H1 (cell line): ENCODE measurements at regions not wholly inside any gene's neighbourhood (a gene's known extent, or its start where the extent isn't known, plus 50 kb on each side); places are given as distances from the start of the nearest gene placed in this dataset.

Experiments
- CTCF ChIA-PET: fragments of 300-600 bp; sonication (Branson Sonifier 250); formaldehyde crosslinking; loops from one replicate; lab custom pipeline; 2021; ENCODE audit not compliant: partially characterized antibody; lab: Charles Lee
- POLR2A ChIA-PET: fragments of 300-600 bp; sonication (Branson Sonifier 250); formaldehyde crosslinking; loops from one replicate; lab custom pipeline; 2021; ENCODE audit warnings: inconsistent platforms; ENCODE audit not compliant: partially characterized antibody; lab: Charles Lee
- DNase-seq, 2 experiments: peaks; one replicate each; pipeline versions ENCODE4 v3.0.0 to v3.0.0-alpha.2; 2010 to 2022; ENCODE audit warnings: low spot score in 2 of 2, low read depth in 1 of 2, mixed read lengths in 1 of 2
- FAIRE-seq: peaks from 2 replicates; lab custom pipeline; 2011; peaks lifted over from hg19 to GRCh38; lab: Jason Lieb, UNC
- H2AFZ ChIP-seq: 2 replicates; pipeline ENCODE4 v1.8.1; 2012; ENCODE audit warnings: low read length, inconsistent platforms
- H2AK5ac ChIP-seq: 2 replicates; pipeline ENCODE4 v1.6.1; 2013; ENCODE audit warnings: low read depth, low read length
- H2BK120ac ChIP-seq: replicated peaks from 2 replicates; pipeline ENCODE3; 2013; ENCODE audit warnings: low read depth, low read length, inconsistent platforms
- H2BK12ac ChIP-seq: 2 replicates; pipeline ENCODE4 v1.6.1; 2013; ENCODE audit warnings: low read depth, low read length
- H2BK15ac ChIP-seq: 2 replicates; pipeline ENCODE4 v1.6.1; 2013; ENCODE audit warnings: low read length
- H2BK20ac ChIP-seq: 2 replicates; pipeline ENCODE4 v1.6.1; 2013; ENCODE audit warnings: low read length
- H2BK5ac ChIP-seq: 2 replicates; pipeline ENCODE4 v1.6.1; 2013; ENCODE audit warnings: low read depth, low read length
- H3K14ac ChIP-seq: 2 replicates; pipeline ENCODE4 v1.6.1; 2013; ENCODE audit warnings: inconsistent platforms; ENCODE audit not compliant: insufficient read length
- H3K18ac ChIP-seq: 2 replicates; pipeline ENCODE4 v1.6.1; 2013; ENCODE audit warnings: low read length; ENCODE audit errors: extremely low read depth
- H3K23ac ChIP-seq: 2 replicates; pipeline ENCODE4 v1.6.1; 2013; ENCODE audit warnings: inconsistent platforms; ENCODE audit not compliant: insufficient read length
- H3K23me2 ChIP-seq: 2 replicates; pipeline ENCODE4 v1.6.1; 2013; ENCODE audit warnings: low read depth, low read length
- H3K27ac ChIP-seq: 2 replicates; pipeline ENCODE4 v1.6.1; 2011; ENCODE audit warnings: low read depth, low read length, inconsistent platforms
- H3K27me3 ChIP-seq, 4 experiments: replicated peaks in 1 of 4; 1 replicate in 1 of 4; 2 replicates in 3 of 4; pipeline versions ENCODE4 v1.6.1 to v1.8.1; 2011 to 2013; ENCODE audit warnings: low read length in 3 of 4, mild to moderate bottlenecking in 3 of 4, inconsistent platforms in 2 of 4, mixed read lengths in 2 of 4, moderate library complexity in 1 of 4; ENCODE audit not compliant: control insufficient read depth in 3 of 4, insufficient read depth in 3 of 4; ENCODE audit errors: extremely low read depth in 1 of 4
- H3K36me3 ChIP-seq, 4 experiments: 2 replicates each; pipeline versions ENCODE4 v1.6.1 to v1.8.1; 2011 to 2013; ENCODE audit warnings: mild to moderate bottlenecking in 4 of 4, low read length in 3 of 4, moderate library complexity in 2 of 4, control low read depth in 1 of 4, inconsistent platforms in 1 of 4; ENCODE audit not compliant: insufficient read depth in 4 of 4, control insufficient read depth in 2 of 4
- H3K4ac ChIP-seq: replicated peaks from 2 replicates; pipeline ENCODE3; 2013; ENCODE audit warnings: low read length, low read depth, mixed read lengths, inconsistent platforms; ENCODE audit not compliant: insufficient read length
- H3K4me1 ChIP-seq, 4 experiments: replicated peaks in 1 of 4; 1 replicate in 1 of 4; 2 replicates in 3 of 4; pipeline versions ENCODE4 v1.6.1 to v1.8.1; 2011 to 2013; ENCODE audit warnings: low read length in 3 of 4, inconsistent platforms in 2 of 4, mixed read lengths in 1 of 4; ENCODE audit not compliant: insufficient read depth in 4 of 4, control insufficient read depth in 3 of 4
- H3K4me2 ChIP-seq, 2 experiments: 2 replicates each; pipeline versions ENCODE4 v1.6.1 to v1.8.1; 2011 to 2013; ENCODE audit warnings: low read depth in 2 of 2, low read length in 2 of 2, control low read depth in 1 of 2, inconsistent platforms in 1 of 2, mild to moderate bottlenecking in 1 of 2; ENCODE audit not compliant: insufficient read depth in 1 of 2
- H3K4me3 ChIP-seq, 4 experiments: fragments of 200-600, 300-600 bp in 1 of 4; sonication (generic), shearing (Covaris generic), sonication (Bioruptor Twin) in 1 of 4; 2 replicates each; pipeline versions ENCODE4 v1.5.1 to v1.8.1; 2011 to 2016; ENCODE audit warnings: low read length in 4 of 4, low read depth in 3 of 4, control low read depth in 2 of 4, inconsistent platforms in 2 of 4, mild to moderate bottlenecking in 2 of 4, mixed read lengths in 1 of 4, moderate library complexity in 1 of 4; ENCODE audit not compliant: insufficient read depth in 2 of 4; ENCODE audit errors: extremely low read depth in 1 of 4
- H3K56ac ChIP-seq: replicated peaks from 2 replicates; pipeline ENCODE3; 2013; ENCODE audit warnings: low read depth, mild to moderate bottlenecking, mixed read lengths, low read length, inconsistent platforms; ENCODE audit not compliant: insufficient read length
- H3K79me1 ChIP-seq: 2 replicates; pipeline ENCODE4 v1.6.1; 2013; ENCODE audit warnings: low read depth, low read length, control low read depth
- H3K79me2 ChIP-seq, 2 experiments: 2 replicates each; pipeline versions ENCODE4 v1.6.1 to v1.8.1; 2012 to 2013; ENCODE audit warnings: low read length in 2 of 2, mild to moderate bottlenecking in 2 of 2, inconsistent platforms in 1 of 2; ENCODE audit not compliant: insufficient read depth in 2 of 2, control insufficient read depth in 1 of 2
- H3K9ac ChIP-seq, 4 experiments: replicated peaks in 1 of 4; 1 replicate in 1 of 4; 2 replicates in 3 of 4; pipeline versions ENCODE4 v1.6.1 to v1.8.1; 2011 to 2013; ENCODE audit warnings: low read depth in 3 of 4, low read length in 3 of 4, control low read depth in 2 of 4, mild to moderate bottlenecking in 2 of 4, moderate library complexity in 2 of 4, inconsistent platforms in 1 of 4; ENCODE audit errors: extremely low read depth in 1 of 4
- H3K9me3 ChIP-seq, 2 experiments: 2 replicates each; pipeline versions ENCODE4 v1.6.1 to v1.8.1; 2012 to 2013; ENCODE audit warnings: mild to moderate bottlenecking in 2 of 2, moderate library complexity in 2 of 2, control low read depth in 1 of 2, inconsistent platforms in 1 of 2, low read depth in 1 of 2, low read length in 1 of 2, mixed read lengths in 1 of 2; ENCODE audit not compliant: insufficient read depth in 2 of 2
- H4K20me1 ChIP-seq, 2 experiments: replicated peaks in 1 of 2; 2 replicates each; pipeline versions ENCODE3 to v1.8.1; 2011 to 2013; ENCODE audit warnings: inconsistent platforms in 2 of 2, low read length in 2 of 2, mild to moderate bottlenecking in 1 of 2; ENCODE audit not compliant: insufficient read depth in 2 of 2, control insufficient read depth in 1 of 2
- H4K5ac ChIP-seq: 2 replicates; pipeline ENCODE4 v1.6.1; 2013; ENCODE audit warnings: low read length, low read depth, mixed read lengths, inconsistent platforms; ENCODE audit not compliant: insufficient read length
- H4K8ac ChIP-seq: 2 replicates; pipeline ENCODE4 v1.8.0; 2013; ENCODE audit warnings: mild to moderate bottlenecking, moderate library complexity, low read length, inconsistent platforms; ENCODE audit not compliant: insufficient read depth; ENCODE audit errors: extremely low read depth
- H4K91ac ChIP-seq: replicated peaks from 2 replicates; pipeline ENCODE3; 2013; ENCODE audit warnings: low read length, mixed read lengths, inconsistent platforms; ENCODE audit not compliant: insufficient read length
- CBX8 ChIP-seq: fragments of 300-800, 300-1000 bp; sonication (generic); IDR thresholded peaks from 2 replicates; pipeline ENCODE4 v1.7.1; 2016; ENCODE audit warnings: low read depth, low read length, borderline replicate concordance
- CHD1 ChIP-seq: IDR thresholded peaks from 2 replicates; pipeline ENCODE4 v1.6.1; 2012; ENCODE audit warnings: low read depth, low read length, improper control_type of control experiment
- CHD2 ChIP-seq: IDR thresholded peaks from 2 replicates; pipeline ENCODE4 v1.6.1; 2012; ENCODE audit warnings: low read length, improper control_type of control experiment
- CTBP2 ChIP-seq: IDR thresholded peaks from 2 replicates; pipeline ENCODE4 v1.7.0; 2011; ENCODE audit warnings: borderline replicate concordance, mild to moderate bottlenecking, moderate library complexity, mixed read lengths, low read length; ENCODE audit not compliant: insufficient read depth, insufficient read length
- GABPA ChIP-seq: IDR thresholded peaks from 2 replicates; pipeline ENCODE4 v1.6.1; 2011; ENCODE audit warnings: mild to moderate bottlenecking, low read length, moderate library complexity, borderline replicate concordance; ENCODE audit not compliant: insufficient read depth
- HDAC2 ChIP-seq, 2 experiments: fragments of 300-600 bp in 1 of 2; sonication (generic) in 1 of 2; IDR thresholded peaks; 2 replicates each; pipeline ENCODE4 v1.6.1; 2011 to 2012; ENCODE audit warnings: low read depth in 2 of 2, low read length in 2 of 2, mild to moderate bottlenecking in 2 of 2, moderate library complexity in 2 of 2, borderline replicate concordance in 1 of 2, inconsistent platforms in 1 of 2
- JUND ChIP-seq: IDR thresholded peaks from 2 replicates; pipeline ENCODE4 v1.6.1; 2011; ENCODE audit warnings: mild to moderate bottlenecking, improper control_type of control experiment, low read length
- RAD21 ChIP-seq, 2 experiments: IDR thresholded peaks in 1 of 2; conservative IDR thresholded peaks in 1 of 2; 2 replicates each; pipeline ENCODE4 v1.6.1; 2011; ENCODE audit warnings: low read depth in 2 of 2, low read length in 2 of 2, improper control_type of control experiment in 1 of 2, inconsistent platforms in 1 of 2, mild to moderate bottlenecking in 1 of 2, moderate library complexity in 1 of 2
- SP4 ChIP-seq: IDR thresholded peaks from 2 replicates; pipeline ENCODE4 v1.6.1; 2012; ENCODE audit warnings: low read length, inconsistent platforms
- WGBS, 2 experiments: shearing (Covaris generic) in 1 of 2; methylation state at CpG; one replicate each; pipeline versions ENCODE4 v1.1.6 to v1.1.7; 2013 to 2015; ENCODE audit warnings: low lambda C conversion rate in 2 of 2, mixed read lengths in 2 of 2, inconsistent platforms in 1 of 2, low coverage in 1 of 2, missing lambda C conversion rate in 1 of 2; ENCODE audit not compliant: insufficient replicate concordance in 2 of 2, insufficient coverage in 1 of 2, insufficient read length in 1 of 2; ENCODE audit errors: extremely low coverage in 1 of 2, missing lambda C conversion rate in 1 of 2; 5-methylcytosine and 5-hydroxymethylcytosine counted together
- TF ChIP-seq, protein P1 (sequence below): IDR thresholded peaks from 2 replicates; pipeline ENCODE4 v1.6.1; 2011; ENCODE audit warnings: low read depth, mild to moderate bottlenecking, low read length; ENCODE audit not compliant: insufficient read depth

DNA sequence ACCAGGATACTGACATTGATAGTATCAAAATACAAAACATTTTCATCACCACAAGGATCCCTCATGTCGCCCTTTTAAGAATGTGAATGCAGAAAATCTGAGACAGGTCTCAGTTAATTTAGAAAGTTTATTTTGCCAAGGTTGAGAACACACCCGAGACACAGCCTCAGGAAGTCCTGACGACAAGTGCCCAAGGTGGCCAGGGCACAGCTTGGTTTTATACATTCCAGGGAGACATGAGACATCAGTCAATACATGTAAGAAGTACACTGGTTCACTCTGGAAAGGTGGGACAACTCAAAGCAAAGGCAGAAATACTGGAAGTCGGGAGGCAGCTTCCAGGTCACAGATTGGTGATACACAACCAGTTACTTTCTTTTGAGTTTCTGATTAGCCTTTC is 235.2 kb upstream of the KRR1 start:
- CTCF ChIA-PET = no interaction called here
- Histone ChIP-seq H4K8ac (no peak overlapping the region), H3K18ac (no peak overlapping the region), H3K9me3 (no peaks in the 10 kb centered on the region), H3K27ac (no peak overlapping the region), H3K4ac (no peak overlapping the region), H3K23ac (no peak overlapping the region), H4K5ac (no peak overlapping the region), H4K20me1 (no peaks in the 10 kb centered on the region), H3K4me1 (no peaks in the 10 kb centered on the region), H2BK15ac (no peak overlapping the region), H2AK5ac (no peak overlapping the region), H3K23me2 (no peaks in the 10 kb centered on the region), H2BK12ac (no peak overlapping the region), H3K4me2 (no peak overlapping the region), H3K79me1 (no peaks in the 10 kb centered on the region), H3K9ac (no peak overlapping the region), H2AFZ (no peak overlapping the region), H4K91ac (no peak overlapping the region), H3K56ac (no peak overlapping the region), H2BK5ac (no peak overlapping the region), H2BK20ac (0 out of 2 replicates have a peak overlapping the region, but pooled peaks have one; percentile 21), H3K27me3 (no peaks in the 10 kb centered on the region), H3K79me2 (no peaks in the 10 kb centered on the region), H3K14ac (no peak overlapping the region), H3K4me3 (no peak overlapping the region), H3K36me3 (no peaks in the 10 kb centered on the region), H2BK120ac (no peak overlapping the region)
- DNase-seq = no peak
- POLR2A ChIA-PET = no interaction called here
- TF ChIP-seq, protein P1, sequence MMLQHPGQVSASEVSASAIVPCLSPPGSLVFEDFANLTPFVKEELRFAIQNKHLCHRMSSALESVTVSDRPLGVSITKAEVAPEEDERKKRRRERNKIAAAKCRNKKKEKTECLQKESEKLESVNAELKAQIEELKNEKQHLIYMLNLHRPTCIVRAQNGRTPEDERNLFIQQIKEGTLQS = no peak
- TF ChIP-seq JUND (no peak), CTBP2 (no peak), RAD21 (IDR thresholded peaks at IDR 0.05 in 1 of 2, conservative IDR thresholded peaks at IDR 0.05 in 1 of 2; ENCODE audit: low read depth in 2 of 2, low read length in 2 of 2) (no peak), HDAC2 (IDR thresholded peaks at IDR 0.05; ENCODE audit: borderline replicate concordance in 1 of 2, low read depth in 2 of 2, low read length in 2 of 2) (no peak), SP4 (no peak), CHD1 (no peak), CBX8 (no peak), GABPA (no peak), CHD2 (no peak)
- 77% methylated on average over 4 of the region's 4 CpGs; no CpG with 5 or more reads in 1 of the 2 experiments for WGBS, 2 experiments
- FAIRE-seq = no peak
